ENCODE measurements at regions not wholly inside any gene's neighbourhood (a gene's known extent, or its start where the extent isn't known, plus 50 kb on each side); places are given as distances from the start of the nearest gene placed in this dataset.

DNA sequence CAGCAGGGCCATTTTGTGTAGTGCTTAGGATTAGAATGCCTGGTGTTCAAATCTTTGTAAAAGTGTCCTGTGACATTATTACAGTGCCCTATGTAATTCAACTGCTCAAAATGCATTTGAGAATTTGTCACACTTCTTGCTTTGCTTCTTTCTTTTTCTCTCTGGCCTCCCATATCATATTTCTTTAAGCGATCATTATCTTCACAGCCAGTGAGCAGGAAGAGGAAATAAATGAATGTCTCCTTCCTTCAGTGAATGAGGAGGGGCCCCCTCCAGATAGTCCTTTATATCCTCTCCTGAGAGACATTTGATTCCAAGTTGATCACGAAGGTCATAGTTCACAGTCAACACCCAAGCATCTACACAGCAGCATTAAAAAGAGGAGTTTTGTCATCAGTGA is 425.1 kb upstream of the NPVF start:
- DNase-seq (ENCODE audit: low read depth in 2 of 2, low spot score in 1 of 2) = no peak

DNA sequence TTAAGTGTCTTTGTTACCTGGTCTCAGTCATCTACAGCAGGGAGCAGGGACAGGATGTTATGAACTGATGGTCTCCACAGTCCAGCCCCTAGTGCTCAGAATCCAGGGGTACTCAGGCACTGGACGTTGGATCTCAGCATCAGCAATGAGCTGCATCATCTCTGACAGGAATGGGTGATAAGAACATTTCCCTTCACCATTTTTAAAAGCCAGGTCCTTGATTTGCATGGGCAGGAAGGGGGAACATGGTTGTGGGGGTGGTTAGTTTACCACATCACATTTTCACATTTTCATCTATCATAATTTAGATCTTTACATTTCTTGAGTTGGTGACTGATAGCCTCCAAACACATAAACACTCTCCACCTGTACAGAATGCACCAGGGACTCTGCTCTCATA is 427.8 kb upstream of the NPVF start:
- no peak for DNase-seq (ENCODE audit: low read depth in 2 of 2, low spot score in 1 of 2)

DNA sequence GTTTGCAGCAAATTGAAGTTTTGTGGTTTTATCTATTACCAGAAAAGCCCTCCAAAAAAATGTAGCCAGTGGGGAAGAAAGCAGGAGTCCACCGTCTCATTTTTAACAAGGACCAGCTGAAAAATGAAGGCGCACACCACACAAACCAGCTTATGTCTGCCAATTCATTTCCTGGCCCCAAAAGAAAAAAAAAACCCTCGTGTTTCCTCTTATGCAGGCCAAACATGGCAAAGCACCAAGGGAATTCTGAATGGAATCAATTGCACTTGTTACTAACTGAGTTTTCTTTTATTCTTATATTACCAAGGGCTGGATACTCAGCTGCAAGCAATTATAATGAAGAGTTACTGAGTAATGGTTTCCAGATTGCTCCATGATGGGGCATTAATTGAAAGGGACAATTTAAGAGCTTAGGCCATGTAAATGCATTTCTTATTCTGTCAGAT is 428.3 kb upstream of the NPVF start:
- no peak for DNase-seq (ENCODE audit: low read depth in 2 of 2, low spot score in 1 of 2)

DNA sequence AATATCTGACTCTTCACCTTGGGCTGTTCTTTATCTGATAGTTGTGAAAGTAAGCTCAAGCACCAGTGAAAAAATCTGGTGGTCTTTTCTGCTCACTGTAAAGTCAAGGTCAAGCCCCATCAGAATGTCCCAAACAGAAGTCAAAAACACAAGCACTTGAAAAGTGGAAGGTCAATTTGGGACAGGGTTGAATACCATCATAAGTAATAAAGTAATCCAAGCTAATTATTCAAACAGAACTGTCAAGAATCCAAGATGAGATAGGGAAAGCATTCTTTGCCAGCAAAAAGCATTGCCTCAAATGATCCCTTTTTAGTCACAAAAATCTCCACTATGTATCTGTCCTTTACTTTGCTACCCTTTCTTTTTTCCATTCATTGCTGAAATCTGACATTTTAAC is 430.1 kb upstream of the NPVF start:
- DNase-seq (ENCODE audit: low read depth in 2 of 2, low spot score in 1 of 2) = no peak

DNA sequence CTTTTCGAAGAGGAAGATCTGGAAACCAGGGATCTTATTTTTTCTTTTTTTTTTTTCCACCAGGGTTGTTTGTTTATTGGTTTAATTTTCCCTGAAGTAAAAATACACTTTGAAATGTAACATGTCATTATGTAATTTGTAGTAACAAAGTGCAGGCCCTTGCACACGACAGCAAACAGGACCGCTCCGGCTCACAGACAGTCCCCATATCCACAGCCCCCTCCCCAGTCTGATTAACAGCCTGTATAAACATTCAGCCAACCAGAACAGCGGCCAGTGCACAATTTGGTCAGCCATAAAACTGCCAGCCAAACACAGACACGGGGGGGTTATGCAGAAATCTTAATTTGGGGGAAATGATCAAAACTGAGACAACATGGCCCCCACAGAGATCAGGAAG is 431.6 kb upstream of the NPVF start:
- DNase-seq (ENCODE audit: low read depth in 2 of 2, low spot score in 1 of 2) = no peak

DNA sequence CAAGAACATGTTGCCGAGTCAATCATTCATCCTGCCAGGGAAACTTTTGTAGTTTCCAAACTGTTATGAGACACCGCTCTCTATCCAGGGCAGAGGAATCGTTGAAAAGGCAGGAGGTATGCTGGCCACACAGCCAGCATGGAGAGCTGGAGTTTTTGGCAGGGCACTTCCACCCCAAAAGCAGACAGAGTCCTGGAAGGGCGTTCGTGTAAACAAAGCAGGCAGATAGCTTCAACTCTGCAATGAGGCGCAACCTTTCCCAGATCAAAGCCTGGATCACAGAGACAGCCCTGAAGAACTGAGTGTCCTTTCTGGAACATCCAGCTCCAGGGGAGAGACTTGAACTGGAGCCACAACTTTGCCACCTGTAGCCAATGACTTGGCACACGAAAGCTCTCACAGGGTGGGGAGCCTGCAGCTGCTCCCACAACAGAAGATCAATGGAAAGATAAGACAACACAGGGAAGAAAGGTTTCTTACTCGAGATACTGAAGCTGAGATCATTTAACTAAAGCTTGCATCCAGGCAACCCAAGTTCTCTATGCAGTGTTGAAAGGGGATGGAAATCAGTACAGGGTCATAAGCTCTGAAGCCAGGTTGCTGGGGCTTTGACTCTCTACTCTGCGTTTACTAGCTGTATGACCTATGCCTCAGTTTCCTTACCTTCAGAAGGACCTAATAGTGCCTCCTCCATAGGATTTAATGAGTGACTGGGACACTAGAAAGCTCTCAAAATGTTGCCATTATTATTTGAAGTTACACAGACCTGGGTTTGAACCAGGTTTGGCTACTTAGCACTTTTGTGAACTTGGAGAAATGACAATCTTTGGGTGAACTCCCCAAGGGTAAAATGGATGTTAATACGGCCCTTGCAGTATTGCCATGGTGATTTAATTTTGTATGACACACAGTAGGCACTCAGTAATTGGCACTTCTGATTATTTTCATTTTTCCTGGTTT is 434.8 kb upstream of the NPVF start:
- DNase-seq (ENCODE audit: low read depth in 2 of 2, low spot score in 1 of 2) = no peak

DNA sequence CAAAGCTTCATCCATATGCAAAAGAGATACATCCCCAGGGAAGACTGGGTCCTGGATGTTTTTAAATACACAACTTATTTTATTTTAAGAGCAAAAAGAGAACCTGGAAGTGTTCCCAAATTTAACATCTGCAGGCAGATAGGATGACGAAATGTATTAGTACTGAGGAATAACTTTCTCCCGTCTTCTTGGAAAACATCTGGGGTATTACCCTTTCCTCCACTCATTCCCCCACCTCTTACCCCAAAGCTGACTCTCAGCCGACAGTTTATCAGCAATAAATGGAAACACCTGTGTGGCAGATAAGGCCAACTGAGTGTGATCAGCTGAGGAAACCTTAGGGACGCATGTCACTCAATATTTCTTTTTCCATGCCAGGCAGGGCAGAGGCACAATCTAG is 435.6 kb upstream of the NPVF start:
- DNase-seq (ENCODE audit: low read depth in 2 of 2, low spot score in 1 of 2) = no peak

DNA sequence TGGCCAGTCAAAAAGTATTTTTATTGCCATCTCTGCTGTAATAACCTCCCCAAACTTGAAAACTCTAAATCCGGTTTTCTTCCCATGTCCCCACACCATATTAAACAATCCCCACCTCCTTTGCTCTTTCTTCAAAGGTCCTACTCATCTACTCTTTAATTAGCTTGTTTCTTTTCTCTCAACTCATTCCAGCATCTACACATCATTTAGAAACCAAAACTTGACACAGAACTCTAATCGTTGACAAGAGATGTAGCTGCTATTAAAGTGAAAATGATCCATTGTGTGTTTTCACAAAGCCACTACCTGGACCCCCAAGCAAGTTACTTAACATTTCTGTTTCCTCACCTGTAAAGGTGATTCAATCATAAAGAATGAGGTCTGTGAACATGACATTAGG is 436.3 kb upstream of the NPVF start:
- DNase-seq (ENCODE audit: low read depth in 2 of 2, low spot score in 1 of 2) = no peak

DNA sequence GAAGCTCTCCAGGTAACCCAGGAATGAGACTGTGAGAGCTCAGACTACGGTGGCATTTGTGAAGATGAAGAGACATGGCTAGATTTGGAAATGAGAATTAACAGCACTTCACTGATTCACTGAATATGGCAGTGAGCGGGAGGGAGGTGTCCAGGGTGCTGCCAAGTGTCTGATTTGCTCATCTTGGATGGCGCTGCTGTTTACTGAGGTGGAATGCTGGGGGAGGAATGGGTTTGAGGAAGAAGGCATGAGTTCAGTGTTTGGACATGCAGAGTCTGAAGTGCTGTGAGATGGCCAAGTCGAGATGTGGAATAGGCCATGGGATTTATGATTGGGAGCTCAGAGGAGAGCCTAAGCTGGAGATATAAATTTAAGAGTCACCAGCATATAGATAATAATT is 437.1 kb upstream of the NPVF start:
- DNase-seq (ENCODE audit: low read depth in 2 of 2, low spot score in 1 of 2) = no peak

DNA sequence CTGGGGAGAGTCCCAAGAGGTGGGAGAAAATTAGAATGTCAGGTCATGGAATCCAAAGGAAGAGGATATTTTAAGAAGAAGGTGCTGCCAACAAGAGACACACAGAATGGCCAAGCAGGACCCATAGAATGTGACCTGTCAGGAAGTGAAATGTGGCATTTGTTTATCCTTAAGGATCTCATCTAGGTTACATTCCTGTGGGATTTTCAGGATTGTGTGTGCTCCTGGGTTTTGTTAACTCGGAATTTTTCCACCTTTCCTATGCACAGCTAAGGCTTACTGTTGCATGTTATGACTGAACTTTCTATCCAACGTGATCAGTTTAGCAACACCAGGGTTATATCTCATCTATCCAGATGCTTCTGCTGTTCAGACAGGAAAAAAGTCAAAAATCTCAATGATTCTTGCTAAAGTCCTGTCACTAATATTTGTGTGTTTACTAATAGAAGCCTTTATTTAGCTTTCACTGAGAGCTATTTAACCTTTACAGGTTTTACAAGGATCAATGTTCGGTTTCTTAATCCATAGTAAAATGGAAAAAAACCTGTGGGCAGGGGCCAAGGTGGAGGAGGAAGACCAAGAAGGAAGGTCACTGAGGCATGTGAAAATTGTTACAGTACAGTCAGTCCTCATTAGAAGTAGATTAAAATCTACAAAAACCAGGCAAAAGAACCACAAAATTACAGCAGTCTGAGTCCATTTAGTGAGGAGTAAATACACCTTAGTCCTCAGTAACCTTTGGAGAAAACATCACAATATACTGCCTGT is 437.8 kb upstream of the NPVF start:
- no peak for DNase-seq (ENCODE audit: low read depth in 2 of 2, low spot score in 1 of 2)

DNA sequence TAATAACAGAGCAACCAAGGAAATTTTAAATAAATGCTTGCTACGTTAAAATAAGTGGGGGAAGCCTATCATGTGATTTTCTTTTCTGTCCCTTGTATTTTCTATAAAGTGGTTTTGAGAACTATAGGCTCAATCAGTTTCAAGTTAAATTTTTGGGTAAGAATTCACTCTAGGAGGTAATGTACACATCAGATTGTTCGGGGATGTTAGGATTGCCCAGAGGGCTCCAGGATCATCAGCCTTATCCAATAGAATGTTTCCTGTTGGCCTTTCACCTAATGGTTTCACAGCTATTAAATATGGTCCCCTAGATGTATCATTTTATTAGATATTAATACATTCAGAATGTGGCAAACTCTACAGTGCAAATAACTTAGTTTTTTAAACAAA is 438.4 kb upstream of the NPVF start:
- no peak for DNase-seq (ENCODE audit: low read depth in 2 of 2, low spot score in 1 of 2)

DNA sequence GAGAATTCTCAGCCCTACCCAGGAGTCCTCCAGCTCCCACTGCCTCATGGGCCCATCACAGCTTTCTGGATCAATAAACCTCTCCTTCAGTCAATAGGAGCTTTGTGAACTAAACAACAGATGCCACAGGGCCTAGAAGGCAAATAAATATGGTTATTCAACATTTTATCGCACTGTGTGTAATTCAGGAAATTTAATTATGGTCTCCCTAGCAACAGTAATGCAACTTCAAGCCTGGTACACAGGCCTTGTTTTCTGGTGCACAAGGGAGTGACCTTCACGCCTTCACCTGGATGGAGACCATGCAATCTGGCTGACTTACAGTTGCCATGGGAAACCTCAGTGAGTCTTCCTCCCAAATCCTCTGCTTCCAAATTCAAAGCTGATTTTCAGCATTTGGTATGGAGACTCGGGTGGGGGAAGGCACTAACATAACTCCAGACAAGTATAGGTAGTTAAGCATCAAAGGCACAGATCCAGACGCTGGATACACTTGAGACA is 441.0 kb upstream of the NPVF start:
- no peak for DNase-seq (ENCODE audit: low read depth in 2 of 2, low spot score in 1 of 2)

DNA sequence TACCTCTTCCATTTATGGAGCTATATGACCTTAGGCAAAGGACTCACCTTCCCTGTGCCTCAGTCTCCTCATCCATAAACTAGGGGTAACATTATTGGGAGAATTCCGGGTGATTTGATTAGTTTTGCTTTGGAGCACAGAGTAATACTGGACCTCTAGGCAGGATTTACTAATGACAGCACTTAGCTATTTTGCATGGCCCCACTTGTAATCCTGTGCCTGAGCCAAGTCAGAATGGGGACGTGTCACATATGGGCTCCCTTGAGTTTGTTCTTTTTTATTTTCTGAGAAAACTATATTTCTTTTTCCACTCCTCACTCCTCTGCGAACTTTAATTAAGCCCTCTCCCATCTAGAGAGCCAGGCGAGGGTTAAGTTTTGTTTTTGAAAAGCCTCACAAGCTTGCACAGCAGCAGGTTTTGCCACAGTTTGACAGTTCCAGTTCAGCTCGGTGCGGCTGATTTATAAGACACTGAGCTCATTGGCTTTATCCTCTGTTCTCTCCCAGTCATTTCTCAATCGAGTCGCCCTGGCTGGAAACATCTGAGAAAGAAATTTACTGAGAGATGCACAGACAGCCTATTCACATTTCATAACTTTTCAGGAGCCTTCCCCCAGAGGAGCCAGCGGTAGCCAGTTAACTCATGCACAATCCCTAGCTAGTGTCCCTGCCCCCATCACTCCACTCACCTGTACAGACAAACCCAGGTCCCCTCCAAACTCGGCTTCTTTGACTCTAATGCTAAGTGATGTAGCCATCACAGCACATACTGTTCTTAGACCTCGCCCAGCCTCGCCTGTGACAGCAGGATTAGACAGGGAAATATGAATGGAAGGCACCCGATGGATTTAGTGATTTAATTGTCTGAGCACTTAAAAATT is 441.9 kb upstream of the NPVF start:
- no peak for DNase-seq (ENCODE audit: low read depth in 2 of 2, low spot score in 1 of 2)

DNA sequence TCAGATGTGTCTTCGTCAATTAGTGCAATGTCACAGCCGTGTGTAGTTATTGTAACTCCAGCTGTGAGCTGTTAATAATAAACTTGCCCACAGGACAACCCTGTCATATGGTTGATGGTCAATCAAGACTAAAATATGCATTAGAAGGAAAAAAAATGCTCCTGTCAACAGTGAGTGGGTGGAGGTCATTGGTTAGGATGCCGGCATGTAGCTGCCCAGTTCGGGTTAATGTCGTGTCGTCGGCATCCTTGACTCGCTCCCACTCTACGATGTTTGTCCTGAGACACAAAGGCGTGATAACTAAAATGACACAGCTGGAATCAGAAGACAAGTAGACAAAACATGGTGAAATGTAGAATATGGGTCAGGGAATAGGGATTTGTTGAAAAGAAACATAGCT is 442.8 kb upstream of the NPVF start:
- DNase-seq (ENCODE audit: low read depth in 2 of 2, low spot score in 1 of 2) = no peak

DNA sequence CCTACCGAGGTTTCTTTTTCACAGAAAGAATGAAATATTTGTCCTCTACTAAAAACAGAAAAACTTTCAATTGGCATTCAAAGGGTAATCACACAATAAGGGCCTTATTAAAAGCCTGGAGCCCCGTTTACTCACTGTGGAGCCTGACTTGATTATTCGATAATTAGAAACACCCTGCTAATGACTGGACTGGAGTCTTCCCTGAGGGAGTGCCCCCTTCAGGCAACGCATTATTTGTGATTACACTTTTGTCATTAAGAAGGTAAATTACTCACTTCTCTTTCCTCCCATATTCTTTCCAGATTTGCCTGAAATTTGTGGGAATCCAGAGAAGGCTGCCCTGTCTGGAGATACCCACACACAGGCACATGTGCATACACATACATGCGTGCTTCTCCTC is 444.2 kb upstream of the NPVF start:
- DNase-seq (ENCODE audit: low read depth in 2 of 2, low spot score in 1 of 2) = no peak

DNA sequence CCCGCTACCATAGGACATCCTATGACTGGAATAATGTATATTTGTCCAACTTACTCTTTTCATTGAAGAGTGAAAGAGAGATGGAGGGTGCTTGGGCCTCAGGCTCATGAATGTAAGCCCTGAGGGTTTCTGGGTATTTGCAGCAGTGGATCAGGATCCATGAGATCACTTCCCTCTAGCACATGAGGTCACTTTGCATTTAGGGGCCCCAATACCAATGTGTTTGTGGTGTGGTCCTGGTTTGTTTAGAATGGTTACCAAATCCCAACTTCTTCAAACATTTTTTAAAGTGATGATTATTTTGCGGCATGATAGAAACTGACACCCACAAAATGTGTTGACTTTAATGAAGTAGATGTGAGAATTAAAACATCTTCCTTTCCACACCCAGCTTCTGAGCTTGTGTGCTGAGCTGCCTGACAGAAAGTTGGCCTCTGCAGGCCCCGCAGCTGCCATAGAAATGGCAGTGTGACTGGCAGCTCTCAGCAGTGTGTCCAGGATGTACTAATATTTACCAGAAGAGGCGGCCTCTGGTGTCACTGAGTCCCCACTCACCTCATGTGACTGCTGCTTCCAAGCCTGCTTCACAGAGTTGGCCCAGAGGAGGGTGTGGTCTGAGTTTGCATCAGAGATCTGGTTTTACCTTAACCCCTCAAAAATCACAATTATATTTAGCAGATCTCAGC is 447.6 kb upstream of the NPVF start:
- no peak for DNase-seq (ENCODE audit: low read depth in 2 of 2, low spot score in 1 of 2)

DNA sequence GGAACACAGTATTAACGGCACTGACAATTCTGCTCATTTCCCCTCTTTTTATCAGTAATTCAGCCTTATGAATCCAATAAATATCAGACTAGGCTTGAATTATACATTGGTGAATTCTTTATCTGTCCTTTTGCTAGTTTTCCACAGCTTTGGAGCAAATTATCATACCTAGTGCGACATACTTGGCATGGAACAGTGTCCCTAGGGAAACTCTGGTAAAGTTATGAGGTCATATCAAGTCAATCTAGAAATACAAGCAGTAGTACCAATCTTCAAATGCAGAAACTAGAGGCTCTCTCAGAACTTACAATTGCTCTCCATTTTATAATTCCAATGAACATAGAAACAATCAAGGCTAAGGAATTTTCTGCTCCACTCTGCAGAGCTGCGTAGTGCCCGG is 449.3 kb upstream of the NPVF start:
- DNase-seq (ENCODE audit: low read depth in 2 of 2, low spot score in 1 of 2) = no peak

DNA sequence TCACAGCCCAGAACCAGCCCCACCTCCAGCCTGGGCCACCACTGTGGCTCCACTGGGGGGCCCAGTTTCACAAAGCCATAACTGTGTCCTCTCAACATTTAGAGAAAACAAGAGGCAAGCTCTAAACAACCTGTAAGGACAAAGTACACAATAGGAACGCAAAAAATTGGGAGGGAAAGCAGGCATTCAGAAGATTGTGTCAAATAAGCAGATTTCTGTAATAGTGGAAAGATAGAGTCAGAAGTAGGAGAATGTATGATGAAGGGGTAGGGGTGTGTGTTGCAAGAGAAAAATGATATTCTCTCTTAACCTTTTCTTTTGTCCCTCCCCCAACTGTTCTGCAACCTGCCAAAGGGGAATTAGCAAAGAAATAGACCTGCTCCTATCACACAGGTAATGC is 449.9 kb upstream of the NPVF start:
- DNase-seq (ENCODE audit: low read depth in 2 of 2, low spot score in 1 of 2) = no peak

DNA sequence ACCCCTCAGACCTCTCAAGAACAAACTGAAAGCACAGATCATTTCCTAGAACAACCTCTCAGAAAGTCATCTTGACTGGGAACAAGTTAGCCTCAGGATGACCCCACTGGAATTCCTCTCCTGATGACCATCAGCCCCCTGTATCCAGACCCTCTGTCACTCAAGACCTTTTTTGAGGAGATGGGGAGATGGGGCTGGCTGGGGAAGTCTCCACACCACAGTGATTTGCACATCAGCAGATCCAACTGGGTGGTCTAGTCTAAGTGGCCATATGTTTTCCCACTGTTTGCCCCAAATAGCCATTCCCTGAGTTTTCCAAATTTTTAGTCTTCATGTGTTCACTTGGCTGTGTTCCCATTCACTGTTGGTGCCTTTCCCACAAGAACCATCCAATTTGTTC is 452.4 kb upstream of the NPVF start:
- DNase-seq (ENCODE audit: low read depth in 2 of 2, low spot score in 1 of 2) = no peak

DNA sequence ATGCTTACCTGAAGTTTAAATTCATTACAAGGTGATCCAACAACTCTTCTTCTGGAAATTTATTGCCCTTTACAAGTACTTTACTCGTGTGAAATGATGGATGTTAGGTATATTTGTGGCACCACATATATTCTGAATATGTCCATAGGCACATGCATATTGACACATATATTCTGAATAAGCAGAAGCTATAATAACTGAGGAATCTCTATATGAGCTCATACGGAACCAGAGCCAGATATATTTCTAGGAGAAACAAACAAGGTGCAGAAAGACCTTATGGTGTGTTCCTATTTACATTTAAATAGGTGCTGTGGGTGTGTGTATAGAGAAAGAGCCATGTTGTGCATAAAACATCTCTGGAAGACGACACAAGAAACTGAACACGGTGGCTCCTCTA is 456.1 kb upstream of the NPVF start:
- no peak for DNase-seq (ENCODE audit: low read depth in 2 of 2, low spot score in 1 of 2)

DNA sequence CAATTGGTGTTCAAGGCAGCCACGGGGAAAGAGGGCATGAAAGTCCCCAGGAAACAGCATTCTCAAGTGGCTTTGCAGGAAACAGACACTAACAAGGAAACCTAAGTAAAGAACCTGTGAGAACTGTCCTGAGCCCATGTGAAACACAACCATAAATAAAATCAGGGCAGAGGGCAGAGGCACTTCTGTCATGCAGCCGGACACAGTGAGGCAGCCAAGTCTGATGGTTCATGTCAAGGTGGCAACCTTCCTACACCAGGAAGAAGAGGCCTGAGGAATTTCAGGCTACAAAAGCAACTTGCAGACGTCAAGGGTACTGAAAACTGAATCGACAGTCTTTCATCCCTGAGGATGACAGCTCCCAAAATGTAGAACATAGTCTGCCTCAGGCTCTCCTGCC is 458.2 kb upstream of the NPVF start:
- DNase-seq (ENCODE audit: low read depth in 2 of 2, low spot score in 1 of 2) = no peak
